HS-27A (cell line): ENCODE measurements at regions not wholly inside any gene's neighbourhood (a gene's known extent, or its start where the extent isn't known, plus 50 kb on each side); places are given as distances from the start of the nearest gene placed in this dataset.

Source experiments
- DNase-seq: peaks from one replicate; pipeline ENCODE4 v3.0.0-alpha.2; 2012; ENCODE audit warnings: low read depth, missing footprints

GRCh38 chr4:43345323-43345925 lies 452.9 kb downstream of the GRXCR1 start:
- no peak for DNase-seq

GRCh38 chr4:43348591-43348990 lies 456.1 kb downstream of the GRXCR1 start:
- DNase-seq: no peak

- no peak for DNase-seq
These were observed 459.7 kb downstream of the GRXCR1 start for GRCh38 chr4:43351970-43352806.

- DNase-seq: no peak
These were observed 460.3 kb downstream of the GRXCR1 start for GRCh38 chr4:43352859-43353258.

GRCh38 chr4:43353552-43353951 lies 461.0 kb downstream of the GRXCR1 start:
- DNase-seq: no peak

GRCh38 chr4:43356786-43357185 lies 464.3 kb downstream of the GRXCR1 start:
- no peak for DNase-seq

GRCh38 chr4:43357252-43357974 lies 464.9 kb downstream of the GRXCR1 start:
- DNase-seq: no peak

- DNase-seq: no peak
These were observed 467.8 kb downstream of the GRXCR1 start for GRCh38 chr4:43360296-43360695.

- no peak for DNase-seq
These were observed 470.5 kb downstream of the GRXCR1 start for GRCh38 chr4:43362875-43363636.

GRCh38 chr4:43369036-43369594 lies 476.6 kb downstream of the GRXCR1 start:
- no peak for DNase-seq

- DNase-seq: no peak
These were observed 480.7 kb downstream of the GRXCR1 start for GRCh38 chr4:43373201-43373600.

GRCh38 chr4:43374216-43374751 lies 481.8 kb downstream of the GRXCR1 start:
- no peak for DNase-seq

- DNase-seq: no peak
These were observed 486.5 kb downstream of the GRXCR1 start for GRCh38 chr4:43379016-43379415.

- no peak for DNase-seq
These were observed 487.6 kb downstream of the GRXCR1 start for GRCh38 chr4:43380093-43380492.

GRCh38 chr4:43391069-43391468 lies 498.6 kb downstream of the GRXCR1 start:
- no peak for DNase-seq

- no peak for DNase-seq
These were observed 502.5 kb downstream of the GRXCR1 start for GRCh38 chr4:43394976-43395375.

GRCh38 chr4:43399726-43400125 lies 507.2 kb downstream of the GRXCR1 start:
- DNase-seq: no peak

- no peak for DNase-seq
These were observed 509.9 kb downstream of the GRXCR1 start for GRCh38 chr4:43402393-43402792.

- DNase-seq: no peak
These were observed 518.1 kb downstream of the GRXCR1 start for GRCh38 chr4:43410636-43411035.

GRCh38 chr4:43411226-43411625 lies 518.7 kb downstream of the GRXCR1 start:
- DNase-seq: no peak

- DNase-seq: no peak
These were observed 530.8 kb downstream of the GRXCR1 start for GRCh38 chr4:43423276-43423675.

- no peak for DNase-seq
These were observed 532.7 kb downstream of the GRXCR1 start for GRCh38 chr4:43425206-43425605.
